IPS DF 4.7 (cell line): ENCODE measurements at regions not wholly inside any gene's neighbourhood (a gene's known extent, or its start where the extent isn't known, plus 50 kb on each side); places are given as distances from the start of the nearest gene placed in this dataset.
"Not testable (repeated sequence)": the region's sequence is repeated elsewhere in the genome, so short reads cannot be mapped to it uniquely, and the experiment has no call there.

Experiments used
- DNase-seq: peaks from one replicate; pipeline ENCODE4 v3.0.0-alpha.2; 2013; ENCODE audit warnings: low spot score; ENCODE audit errors: extremely low read depth

DNA sequence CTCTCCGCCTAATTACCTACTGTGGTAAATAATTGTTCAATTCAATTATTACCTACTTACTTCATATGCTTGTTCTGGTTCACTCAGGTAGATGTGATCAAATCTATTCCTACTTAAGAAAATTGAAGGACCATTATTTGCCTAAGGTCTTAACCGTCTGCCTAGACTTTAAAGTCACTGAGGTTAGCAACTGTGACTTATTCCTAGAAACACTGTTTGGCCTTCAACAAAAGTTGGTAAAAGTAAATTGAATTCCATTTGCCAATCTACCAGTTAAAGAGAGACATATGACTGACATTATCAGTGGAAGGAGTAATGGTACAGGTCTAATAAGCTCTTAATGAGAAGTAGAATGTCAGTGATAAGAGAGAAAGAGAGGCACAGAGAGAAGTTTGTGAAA, 491.5 kb downstream of the NYAP2 start:
- no peak for DNase-seq

DNA sequence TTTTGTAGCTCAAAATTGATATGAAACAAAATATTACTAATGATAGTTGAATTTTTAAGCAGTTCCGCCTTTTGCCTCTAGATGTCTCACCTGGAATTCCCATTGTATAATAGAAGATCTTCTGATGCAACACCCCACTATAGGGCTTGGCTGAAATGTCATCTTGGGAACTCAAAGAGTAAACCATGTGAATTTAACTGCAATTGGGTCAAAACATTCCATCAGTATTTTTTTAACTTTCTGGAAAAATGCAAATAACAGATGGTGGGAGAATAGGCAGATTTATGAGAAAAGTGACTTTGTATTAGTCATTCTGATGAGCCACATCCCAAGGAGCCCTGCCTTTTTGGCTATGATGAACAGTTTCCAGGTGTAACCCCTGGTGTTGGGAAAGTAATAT, 489.9 kb downstream of the NYAP2 start:
- DNase-seq: peak; percentile 11

DNA sequence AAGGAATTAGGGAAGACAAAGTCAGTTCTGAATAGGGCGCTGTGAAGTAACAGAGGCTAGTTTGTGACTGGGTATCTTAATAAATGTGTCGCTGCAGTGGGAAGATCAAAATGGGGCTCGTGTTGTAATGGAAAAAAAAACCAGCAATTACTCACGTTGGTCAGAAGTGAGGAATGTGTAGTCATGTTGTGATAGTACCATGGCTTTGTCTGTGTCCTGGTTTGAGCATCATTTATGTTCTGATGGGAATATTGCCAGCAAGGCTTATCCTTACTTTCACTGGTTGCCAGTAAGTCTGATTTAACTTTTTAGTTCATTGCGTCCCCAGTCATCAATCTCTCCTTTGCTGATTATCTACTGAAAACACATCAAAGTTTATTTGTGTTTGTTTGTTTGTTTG, 467.6 kb downstream of the NYAP2 start:
- DNase-seq: no peak

DNA sequence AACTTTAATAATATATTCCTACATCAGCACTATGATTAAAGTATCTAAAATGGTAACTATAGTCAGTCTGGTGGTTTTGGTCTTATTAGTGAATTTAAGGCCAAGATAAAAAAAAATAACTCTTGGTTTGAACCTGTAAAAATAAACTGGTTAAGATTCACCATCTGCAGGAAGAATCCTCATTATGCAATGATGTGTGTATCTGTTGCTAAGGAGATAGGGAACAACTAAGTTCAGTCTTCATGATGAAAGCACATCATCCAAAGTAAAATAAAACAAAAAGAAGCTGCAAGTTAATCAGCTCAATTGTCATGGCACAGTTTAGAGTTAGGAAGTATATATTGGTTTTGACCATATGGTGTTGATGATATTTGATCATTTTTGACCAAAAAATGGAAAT, 466.0 kb downstream of the NYAP2 start:
- no peak for DNase-seq

DNA sequence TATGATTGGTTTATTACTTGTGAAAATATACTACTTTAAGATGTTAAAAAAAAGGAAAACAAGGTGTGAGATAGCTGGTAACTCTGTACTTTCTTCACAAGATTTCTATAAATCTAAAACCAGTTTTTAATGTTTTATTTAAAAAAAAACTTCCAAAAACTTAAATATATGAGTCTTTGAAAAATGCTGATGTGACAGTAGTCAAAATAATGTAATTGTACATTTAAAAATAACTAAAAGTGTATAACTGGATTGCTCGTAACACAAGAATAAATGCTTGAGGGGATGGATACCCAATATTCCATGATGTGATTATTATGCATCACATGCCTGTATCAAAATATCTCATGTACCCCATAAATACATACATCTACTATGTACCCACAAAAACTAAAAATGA, 464.9 kb downstream of the NYAP2 start:
- DNase-seq: no peak

DNA sequence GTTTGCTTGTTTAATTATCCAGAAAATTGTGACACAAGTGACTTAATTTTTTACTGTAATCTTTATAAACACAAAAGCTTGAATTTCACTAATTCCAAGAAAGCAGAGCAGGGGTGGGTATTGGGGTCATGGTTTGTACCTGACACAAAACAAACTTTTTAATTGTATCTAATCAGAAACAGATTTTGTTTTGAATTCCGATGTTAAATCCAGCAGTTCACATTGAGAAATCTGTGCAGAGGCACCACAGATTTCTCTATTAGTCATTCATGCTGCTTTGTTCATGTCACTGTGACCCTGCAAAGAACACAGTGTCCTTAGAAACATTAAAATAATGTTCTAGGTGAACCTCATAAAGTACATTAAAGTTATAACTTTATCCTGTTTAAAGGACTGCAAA, 443.4 kb downstream of the NYAP2 start:
- DNase-seq: no peak

DNA sequence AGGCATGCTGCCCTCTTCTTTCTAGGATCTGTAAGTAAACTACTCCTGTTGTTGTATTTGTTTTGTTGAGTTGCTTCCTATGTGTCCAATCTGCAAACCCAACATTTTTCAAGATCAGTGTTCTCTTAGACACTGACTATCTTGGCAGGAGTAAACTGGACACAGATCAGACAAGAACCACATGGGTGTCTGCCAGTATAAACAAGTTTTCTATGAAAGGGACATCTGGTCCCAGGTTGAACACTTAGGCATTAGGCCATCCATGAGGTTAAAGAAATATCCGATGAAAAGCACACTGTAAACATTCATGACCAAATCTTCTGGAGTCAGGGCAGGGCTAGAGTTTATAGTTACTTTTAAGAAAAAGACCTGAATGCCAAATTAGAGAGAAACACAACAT, 441.8 kb downstream of the NYAP2 start:
- no peak for DNase-seq

DNA sequence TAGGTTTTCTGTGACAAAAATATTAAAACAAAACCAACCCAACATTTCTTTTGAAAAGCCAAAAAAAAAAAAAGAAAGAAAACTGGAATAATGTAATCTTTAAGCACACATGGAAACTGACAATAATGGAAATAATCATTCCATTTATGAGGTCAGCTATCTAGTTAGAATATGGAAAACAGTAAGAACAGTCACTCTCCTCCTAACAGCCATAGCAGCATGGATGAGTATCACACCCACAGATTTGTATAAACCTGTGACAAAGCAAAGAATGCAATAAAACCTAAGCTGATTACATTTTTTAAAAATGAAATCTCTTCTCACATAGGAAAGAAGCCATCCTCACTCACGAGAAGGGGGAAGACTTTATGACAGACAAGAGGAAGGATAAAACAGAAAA, 437.8 kb downstream of the NYAP2 start:
- DNase-seq: no peak

DNA sequence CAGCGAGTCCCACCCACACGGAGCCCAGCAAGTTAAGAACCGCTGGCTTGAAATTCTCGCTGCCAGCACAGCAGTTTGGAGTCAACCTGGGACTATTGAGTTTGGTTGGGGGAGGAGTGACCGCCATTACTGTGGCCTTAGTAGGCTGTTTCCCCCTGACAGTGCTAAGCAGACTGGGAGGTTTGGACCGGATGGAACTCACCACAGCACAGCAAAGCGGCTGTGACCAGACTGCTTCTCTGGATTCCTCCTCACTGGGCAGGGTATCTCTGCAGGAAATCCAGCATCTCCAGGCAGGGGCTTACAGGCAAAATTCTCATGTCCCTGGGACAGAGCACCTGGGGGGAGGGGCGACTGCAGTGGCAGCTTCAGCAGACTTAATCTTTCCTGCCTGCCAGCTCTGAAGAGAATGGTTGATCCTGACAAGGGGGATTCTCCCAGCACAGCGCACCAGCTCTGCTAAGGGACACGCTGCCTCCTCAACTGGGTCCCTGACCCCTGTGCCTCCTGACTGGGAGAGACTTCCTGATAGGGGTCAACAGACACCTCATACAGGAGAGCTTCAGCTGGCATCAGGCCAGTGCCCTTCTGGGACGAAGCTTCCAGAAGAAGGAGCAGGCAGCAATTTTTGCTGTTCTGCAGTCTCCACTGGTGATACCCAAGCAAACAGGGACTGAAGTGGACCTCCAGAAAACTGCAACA, 425.4 kb downstream of the NYAP2 start:
- DNase-seq: no peak

DNA sequence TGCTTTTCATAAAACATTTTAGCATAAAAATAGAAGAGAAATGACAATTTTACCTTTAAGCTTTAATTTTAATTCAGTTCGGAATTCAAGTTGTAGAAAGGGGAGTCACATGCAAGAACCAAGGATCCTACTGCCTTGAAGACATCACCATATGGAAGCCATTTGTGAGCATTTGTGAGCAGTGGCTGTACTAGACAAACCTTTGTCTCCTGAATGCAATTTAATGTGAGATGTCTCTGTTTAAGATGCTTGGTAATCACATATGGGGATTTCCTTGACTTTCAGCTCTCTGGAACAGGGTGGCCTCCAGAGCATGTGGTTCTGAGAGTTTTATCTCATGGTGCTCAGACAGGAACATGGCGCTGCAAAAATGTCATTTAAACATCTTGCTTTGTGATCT, 421.8 kb downstream of the NYAP2 start:
- no peak for DNase-seq

DNA sequence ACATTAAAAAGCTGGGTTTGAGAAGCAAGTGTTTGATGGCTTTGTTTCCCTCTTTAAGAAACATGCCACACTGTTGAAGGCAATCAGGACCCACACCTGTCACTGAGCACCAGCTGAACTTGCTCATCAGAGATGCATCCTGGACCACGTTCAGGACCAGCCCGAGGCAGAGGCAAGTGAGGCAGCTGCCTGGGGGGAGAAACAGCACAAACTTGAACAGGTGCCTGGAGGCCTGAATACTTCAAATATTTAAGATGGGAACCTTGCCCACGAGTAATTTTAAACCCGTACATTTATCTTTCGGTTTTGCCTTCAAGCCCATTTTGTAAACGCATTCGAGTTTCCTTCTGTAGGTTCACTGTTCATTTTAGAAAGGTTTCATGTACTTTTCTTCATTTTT, 421.3 kb downstream of the NYAP2 start:
- no peak for DNase-seq

DNA sequence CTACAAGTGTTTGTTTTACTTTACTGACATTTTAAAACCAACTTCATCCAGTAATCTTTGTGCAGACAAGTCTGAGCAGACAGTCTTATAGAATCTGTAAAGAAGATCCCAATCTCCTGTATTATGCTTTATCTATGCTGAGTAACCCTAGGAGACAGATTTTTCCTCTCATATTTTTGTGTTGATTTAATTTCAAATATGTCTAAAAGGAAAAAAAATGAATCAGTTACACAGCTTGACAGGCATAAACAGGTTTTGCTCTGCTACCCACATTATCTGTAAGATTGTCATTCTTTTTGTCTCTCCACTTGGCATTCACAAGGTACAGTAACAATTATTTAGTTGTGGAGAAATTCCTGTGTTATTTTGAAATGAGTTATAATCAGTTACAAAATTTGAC, 415.0 kb downstream of the NYAP2 start:
- DNase-seq: no peak

DNA sequence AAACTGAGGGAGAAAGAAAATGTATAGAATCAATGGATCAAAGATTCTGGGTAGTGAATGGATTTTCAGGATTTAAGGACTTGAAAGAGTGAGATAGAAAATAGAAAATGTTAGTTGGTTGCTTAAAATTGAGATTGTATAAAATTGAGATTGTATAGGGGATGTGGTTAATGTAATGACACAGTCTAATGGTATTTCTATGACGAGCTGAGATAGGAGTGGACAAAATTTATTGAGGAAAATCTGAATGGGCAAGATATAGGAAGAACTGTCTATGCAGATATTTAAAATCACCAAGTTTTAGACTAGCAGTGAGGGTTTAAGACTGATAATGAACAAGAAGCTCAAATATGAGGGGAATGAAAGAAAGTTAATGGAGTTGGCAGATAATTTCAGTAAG, 406.6 kb downstream of the NYAP2 start:
- no peak for DNase-seq

DNA sequence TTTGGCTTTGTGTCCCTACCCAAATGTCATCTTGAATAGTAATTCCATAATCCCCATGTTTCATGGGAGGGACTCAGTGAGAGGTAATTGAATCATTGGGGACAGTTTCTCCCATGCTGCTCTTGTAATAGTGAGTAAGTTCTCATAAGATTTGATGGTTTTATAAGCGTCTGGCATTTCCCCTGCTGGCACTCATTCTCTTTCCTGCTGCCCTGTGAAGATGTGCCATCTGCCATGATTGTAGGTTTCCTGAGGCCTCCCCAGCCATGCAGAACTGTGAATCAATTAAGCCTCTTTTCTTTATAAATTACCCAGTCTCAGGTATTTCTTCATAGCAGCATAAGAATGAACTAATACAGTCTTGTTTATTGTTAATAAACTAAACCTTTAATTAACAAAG, 402.6 kb downstream of the NYAP2 start:
- not testable (repeated sequence) for DNase-seq

DNA sequence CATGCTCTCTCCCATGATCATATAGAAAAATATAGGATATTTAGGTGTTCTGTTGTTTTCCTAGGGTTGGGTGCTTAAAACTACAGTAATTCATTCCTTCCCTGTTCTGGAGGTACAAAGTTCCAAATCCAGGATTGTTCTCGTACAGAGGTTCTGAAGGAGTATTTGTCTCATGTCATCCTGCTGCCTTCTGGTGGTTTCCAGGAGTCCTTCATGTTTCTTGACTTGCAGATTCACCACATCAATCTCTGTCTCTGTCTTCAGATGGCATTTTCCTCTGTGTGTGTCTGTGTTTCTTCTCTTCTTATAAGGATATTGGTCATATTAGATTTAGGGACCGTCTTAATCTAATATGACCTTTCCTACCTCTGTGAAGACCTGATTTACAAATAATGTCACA, 397.9 kb downstream of the NYAP2 start:
- DNase-seq: no peak

DNA sequence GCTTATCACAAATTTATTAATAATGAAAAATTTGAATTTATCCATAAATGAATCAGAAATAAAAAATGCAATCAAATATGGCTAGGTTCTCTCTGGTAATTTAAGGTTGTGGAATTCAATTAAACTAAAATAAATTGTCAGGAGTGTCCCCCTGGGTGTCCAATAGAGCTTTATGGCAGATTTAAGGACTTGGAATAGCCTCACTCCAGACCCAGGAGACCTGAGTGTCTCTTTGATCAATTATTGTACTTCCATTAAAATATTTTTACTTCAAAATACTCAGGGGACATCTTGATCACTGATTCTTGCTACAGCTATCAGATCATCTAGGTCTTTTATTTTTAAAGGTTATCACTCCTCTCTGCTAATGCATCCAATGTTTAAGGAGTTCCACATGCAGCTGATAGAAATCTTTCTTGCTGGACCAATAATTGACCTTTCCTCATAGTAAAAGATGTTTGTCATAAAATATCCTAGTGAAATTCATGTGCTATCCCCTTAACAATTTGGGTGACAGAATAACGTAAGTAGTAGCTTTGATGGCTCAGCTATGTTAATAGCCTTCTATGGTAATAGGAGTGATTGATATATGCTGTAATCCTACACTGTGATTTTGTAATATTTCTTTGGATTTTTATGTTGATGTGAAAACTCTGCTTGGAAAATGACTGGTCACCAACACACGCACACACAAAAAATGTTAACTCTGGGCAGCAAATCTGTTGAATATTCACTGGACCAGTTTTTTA, 395.3 kb downstream of the NYAP2 start:
- no peak for DNase-seq

DNA sequence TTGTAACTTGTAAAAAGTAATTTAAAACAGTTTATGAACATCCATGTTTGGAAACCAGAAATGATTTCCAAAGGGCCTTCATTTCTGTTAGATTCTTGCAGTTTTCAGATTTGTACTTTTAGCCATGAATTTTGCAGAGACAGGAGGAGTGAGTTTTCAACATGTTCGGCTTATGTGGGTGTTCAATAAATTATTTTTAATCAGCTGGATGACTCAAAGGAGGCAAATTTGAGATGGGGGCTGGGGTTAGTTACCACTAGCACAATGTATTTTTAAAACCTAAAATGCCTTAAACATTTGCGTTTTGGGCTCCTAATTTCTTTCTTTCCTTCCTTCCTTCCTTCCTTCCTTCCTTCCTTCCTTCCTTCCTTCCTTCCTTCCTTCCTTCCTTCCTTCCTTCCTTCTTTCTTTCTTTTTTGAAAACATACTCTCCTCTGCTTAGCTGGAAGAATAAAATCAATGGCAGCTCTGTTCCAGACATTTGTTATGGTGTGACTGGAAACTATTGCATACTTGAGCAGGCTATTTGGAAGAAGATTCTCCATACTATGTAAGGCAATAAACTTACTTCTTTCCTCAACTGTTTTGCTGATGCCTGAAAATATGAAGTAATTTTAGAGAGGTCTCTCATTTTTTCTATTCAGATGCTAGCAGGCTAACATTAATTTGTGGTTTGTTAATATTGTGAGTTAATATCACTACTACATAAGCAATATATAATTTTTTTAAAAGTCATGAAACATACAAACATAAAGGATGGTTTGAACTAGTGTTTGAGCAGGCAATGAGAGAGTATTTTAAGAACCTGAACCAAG, 394.4 kb downstream of the NYAP2 start:
- DNase-seq: no peak

DNA sequence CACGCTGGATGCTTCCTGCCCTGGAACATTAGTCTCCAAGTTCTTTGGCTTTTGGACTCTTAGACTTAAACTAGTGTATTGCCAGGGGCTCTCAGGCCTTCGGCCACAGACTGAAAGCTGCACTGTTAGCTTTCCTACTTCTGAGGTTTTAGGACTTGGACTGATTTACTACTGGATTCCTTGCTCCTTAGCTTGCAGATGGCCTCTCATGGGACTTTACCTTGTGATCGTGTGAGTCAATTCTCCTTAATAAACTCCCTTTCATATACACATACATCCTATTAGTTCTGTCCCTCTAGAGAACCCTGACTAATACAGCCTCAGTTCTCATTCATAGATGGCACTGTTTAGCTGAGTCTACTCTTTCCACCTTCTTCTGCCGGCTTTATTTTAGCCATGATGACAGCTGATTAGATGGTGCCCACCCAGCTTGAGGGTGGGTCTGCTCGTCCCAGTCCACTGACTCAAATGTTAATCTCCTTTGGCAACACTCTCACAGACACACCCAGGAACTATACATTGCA, 389.1 kb downstream of the NYAP2 start:
- DNase-seq: no peak

DNA sequence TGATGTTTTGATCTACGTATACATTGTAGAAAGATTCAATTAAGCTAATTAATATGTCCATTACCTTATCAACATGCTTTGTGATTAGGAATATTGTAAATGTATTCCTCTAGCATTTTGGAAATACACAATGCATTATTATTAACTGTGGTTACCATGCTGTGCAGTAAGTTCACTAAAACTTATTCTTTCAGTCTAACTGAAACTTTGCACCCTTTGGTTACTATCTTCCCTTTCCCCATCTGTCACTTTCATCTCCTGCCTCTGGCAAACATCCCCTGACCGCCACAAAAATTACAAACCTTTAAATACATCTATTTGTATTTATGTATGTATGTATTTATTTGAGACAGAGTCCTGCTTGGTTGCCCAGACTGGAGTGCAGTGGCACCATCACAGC, 388.0 kb downstream of the NYAP2 start:
- DNase-seq: no peak

DNA sequence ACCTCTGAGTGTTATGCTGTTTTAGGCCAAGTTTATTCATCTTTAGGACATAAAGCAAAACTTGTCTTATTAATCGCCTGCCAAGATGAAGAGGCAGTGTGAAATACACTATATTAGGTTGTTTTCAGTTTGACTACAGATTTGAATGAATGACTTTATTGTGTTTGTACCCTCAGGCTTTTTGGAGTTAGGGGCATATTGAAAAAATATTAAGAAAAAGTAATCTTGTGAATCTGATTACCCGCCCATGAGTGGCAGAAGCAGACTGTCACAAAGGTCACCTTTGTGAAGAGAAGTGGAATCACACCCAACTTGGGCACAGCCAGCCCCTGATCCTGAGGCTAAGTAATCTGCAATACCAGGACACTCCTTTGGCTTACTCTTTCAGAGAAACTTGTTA, 382.5 kb downstream of the NYAP2 start:
- no peak for DNase-seq

DNA sequence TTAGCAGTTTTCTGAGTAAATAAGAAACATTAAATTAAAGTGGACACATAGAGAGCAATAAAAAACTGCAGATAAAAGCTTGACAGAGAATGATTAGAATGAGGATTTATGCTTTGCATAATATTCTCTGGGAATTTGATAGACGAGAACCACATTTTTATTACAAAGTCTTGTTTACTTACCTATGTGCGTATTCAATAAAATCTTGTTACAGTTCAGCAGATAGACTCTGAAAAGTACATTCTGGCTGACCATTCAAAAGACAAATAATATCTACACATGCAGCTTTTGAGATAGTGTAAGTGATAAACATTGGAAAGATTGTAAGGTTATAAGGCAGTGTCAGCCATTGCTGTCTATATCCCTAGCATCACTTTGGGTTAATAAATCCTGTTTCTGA, 381.6 kb downstream of the NYAP2 start:
- no peak for DNase-seq

DNA sequence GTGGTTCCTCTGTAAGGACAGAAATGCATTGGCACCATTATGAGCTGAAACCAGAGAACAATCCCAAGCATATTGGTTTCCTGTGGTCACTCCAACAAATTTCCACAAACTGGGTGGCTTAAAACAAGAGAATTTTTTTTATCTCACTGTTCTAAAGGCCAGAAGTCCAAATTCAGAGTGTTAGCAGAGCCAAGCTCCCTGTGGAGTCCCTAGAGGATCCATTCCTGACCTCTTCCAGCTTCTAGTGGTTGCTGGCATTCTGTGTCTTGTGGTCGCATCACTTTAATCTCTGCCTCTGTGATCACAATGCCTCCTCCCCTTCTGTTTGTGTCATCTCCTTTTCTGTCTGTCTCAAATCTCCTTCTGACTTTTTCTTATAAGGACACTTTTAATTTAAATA, 380.3 kb downstream of the NYAP2 start:
- no peak for DNase-seq
